SK-N-SH (cell line): ENCODE measurements at regions not wholly inside any gene's neighbourhood (a gene's known extent, or its start where the extent isn't known, plus 50 kb on each side); places are given as distances from the start of the nearest gene placed in this dataset.

ENCODE experiments used
- CTCF ChIA-PET: fragments of 300-600, 350-600 bp; formaldehyde crosslinking; extraction: SDS; loops from one replicate; lab custom pipeline; 2021; lab: Yijun Ruan, JAX
- POLR2A ChIA-PET: fragments of 350-600 bp; sonication (Branson Sonifier 250); formaldehyde crosslinking; extraction: SDS; loops from one replicate; lab custom pipeline; 2020; ENCODE audit warnings: antibody characterized with exemption, inconsistent platforms; lab: Yijun Ruan, JAX
- DNase-seq: peaks from one replicate; pipeline ENCODE4 v3.0.0; 2012
- H2AFZ ChIP-seq: fragments of 200-600 bp; sonication (generic); 2 replicates; pipeline ENCODE4 v1.8.1; 2016; ENCODE audit warnings: antibody characterized with exemption, mild to moderate bottlenecking, low read depth
- H3F3A ChIP-seq: fragments of 200-600 bp; sonication (generic); replicated peaks from 2 replicates; pipeline ENCODE3; 2016; ENCODE audit warnings: antibody characterized with exemption, mild to moderate bottlenecking; ENCODE audit not compliant: insufficient read depth
- H3K27ac ChIP-seq, 2 experiments: fragments of 200-500 bp in 1 of 2; fragments of 200-600 bp in 1 of 2; sonication (Bioruptor generic) in 1 of 2; sonication (generic), shearing (Covaris generic) in 1 of 2; 2 replicates each; pipeline versions ENCODE4 v1.5.1 to v1.6.1; 2014 to 2016; ENCODE audit warnings: low read depth in 2 of 2, inconsistent platforms in 1 of 2, low read length in 1 of 2, mild to moderate bottlenecking in 1 of 2, mixed read lengths in 1 of 2
- H3K27me3 ChIP-seq: fragments of 200-600 bp; sonication (generic), shearing (Covaris generic); 2 replicates; pipeline ENCODE4 v1.6.1; 2016; ENCODE audit warnings: mixed run types; ENCODE audit not compliant: insufficient read depth
- H3K36me3 ChIP-seq, 2 experiments: fragments of 200-500 bp in 1 of 2; fragments of 200-600 bp in 1 of 2; sonication (Bioruptor generic) in 1 of 2; sonication (generic) in 1 of 2; replicated peaks in 1 of 2; 2 replicates each; pipeline versions ENCODE3 to v1.5.1; 2014 to 2016; ENCODE audit warnings: low read length in 1 of 2, mild to moderate bottlenecking in 1 of 2; ENCODE audit not compliant: insufficient read depth in 2 of 2, control insufficient read depth in 1 of 2
- H3K4me1 ChIP-seq, 2 experiments: fragments of 200-500 bp in 1 of 2; fragments of 200-600 bp in 1 of 2; sonication (Bioruptor generic) in 1 of 2; sonication (generic), shearing (Covaris generic) in 1 of 2; 2 replicates each; pipeline versions ENCODE4 v1.5.1 to v1.6.1; 2014 to 2016; ENCODE audit warnings: low read depth in 1 of 2, low read length in 1 of 2, mixed run types in 1 of 2; ENCODE audit not compliant: insufficient read depth in 2 of 2, control insufficient read depth in 1 of 2
- H3K4me2 ChIP-seq: fragments of 200-600 bp; sonication (generic), shearing (Covaris generic); 2 replicates; pipeline ENCODE4 v1.6.1; 2017; ENCODE audit warnings: mixed run types
- H3K4me3 ChIP-seq, 2 experiments: fragments of 200-500 bp in 1 of 2; fragments of 200-600 bp in 1 of 2; sonication (Bioruptor generic) in 1 of 2; sonication (generic), shearing (Covaris generic) in 1 of 2; 2 replicates each; pipeline versions ENCODE4 v1.5.1 to v1.8.1; 2014 to 2016; ENCODE audit warnings: low read depth in 2 of 2, inconsistent platforms in 1 of 2, low read length in 1 of 2, mild to moderate bottlenecking in 1 of 2, mixed read lengths in 1 of 2, moderate library complexity in 1 of 2
- H3K79me2 ChIP-seq: fragments of 200-600 bp; sonication (generic); 2 replicates; pipeline ENCODE4 v1.8.1; 2017; ENCODE audit warnings: mild to moderate bottlenecking; ENCODE audit not compliant: insufficient read depth
- H3K9ac ChIP-seq: fragments of 200-600 bp; sonication (generic); 2 replicates; pipeline ENCODE4 v1.6.1; 2017; ENCODE audit warnings: mixed run types
- H3K9me2 ChIP-seq: fragments of 200-600 bp; sonication (generic); 2 replicates; pipeline ENCODE4 v1.6.1; 2017; ENCODE audit warnings: mixed run types
- H3K9me3 ChIP-seq: fragments of 200-600 bp; sonication (generic); 2 replicates; pipeline ENCODE4 v1.6.1; 2017; ENCODE audit warnings: mixed run types, mild to moderate bottlenecking, moderate library complexity
- H4K20me1 ChIP-seq: fragments of 200-600 bp; sonication (generic); 2 replicates; pipeline ENCODE4 v1.6.1; 2017; ENCODE audit warnings: mild to moderate bottlenecking, mixed run types; ENCODE audit not compliant: insufficient read depth
- CHD2 ChIP-seq: fragments of 150-350 bp; IDR thresholded peaks from 2 replicates; pipeline ENCODE4 v1.6.1; 2018; ENCODE audit warnings: low read length; ENCODE audit not compliant: partially characterized antibody
- CTCF ChIP-seq: fragments of 200-600 bp; sonication (generic); IDR thresholded peaks from 2 replicates; pipeline ENCODE4 v1.6.1; 2017; ENCODE audit warnings: antibody characterized with exemption, mild to moderate bottlenecking, moderate library complexity
- ELF1 ChIP-seq: IDR thresholded peaks from 2 replicates; pipeline ENCODE4 v1.4.0; 2012
- EP300 ChIP-seq, 2 experiments: IDR thresholded peaks; 2 replicates each; pipeline versions ENCODE4 v1.4.0 to v1.6.1; 2012; ENCODE audit warnings: borderline replicate concordance in 1 of 2, low read depth in 1 of 2, low read length in 1 of 2
- EZH2phosphoT487 ChIP-seq: fragments of 200-600 bp; sonication (generic); IDR thresholded peaks from 2 replicates; pipeline ENCODE4 v1.6.1; 2017; ENCODE audit warnings: low read depth, mixed run types, mild to moderate bottlenecking, antibody characterized with exemption, moderate library complexity, borderline replicate concordance
- FOSL2 ChIP-seq: IDR thresholded peaks from 2 replicates; pipeline ENCODE4 v1.4.0; 2012; ENCODE audit warnings: low read depth, mild to moderate bottlenecking, moderate library complexity, borderline replicate concordance
- FOXM1 ChIP-seq: IDR thresholded peaks from 2 replicates; pipeline ENCODE4 v1.4.0; 2012; ENCODE audit warnings: low read depth, mild to moderate bottlenecking
- GABPA ChIP-seq: IDR thresholded peaks from 2 replicates; pipeline ENCODE4 v1.4.0; 2012; ENCODE audit warnings: low read depth, mild to moderate bottlenecking
- GATA2 ChIP-seq: sonication (generic); formaldehyde crosslinking; IDR thresholded peaks from 2 replicates; pipeline ENCODE4 v1.5.0; 2020; ENCODE audit warnings: mild to moderate bottlenecking, missing genetic modification reagents
- IRF3 ChIP-seq: fragments of 150-350 bp; IDR thresholded peaks from 2 replicates; pipeline ENCODE4 v1.6.1; 2016; ENCODE audit warnings: mild to moderate bottlenecking, low read depth, low read length
- JUND ChIP-seq: IDR thresholded peaks from 2 replicates; pipeline ENCODE4 v1.4.0; 2012
- MAX ChIP-seq: IDR thresholded peaks from 2 replicates; pipeline ENCODE4 v1.4.0; 2012; ENCODE audit warnings: low read depth
- MEF2A ChIP-seq: IDR thresholded peaks from 2 replicates; pipeline ENCODE4 v1.4.0; 2012; ENCODE audit warnings: low read depth, borderline replicate concordance
- MXI1 ChIP-seq: IDR thresholded peaks from 2 replicates; pipeline ENCODE4 v1.6.1; 2012; ENCODE audit warnings: mild to moderate bottlenecking, low read depth, low read length, improper control_type of control experiment
- NFIC ChIP-seq: IDR thresholded peaks from 2 replicates; pipeline ENCODE4 v1.4.0; 2012; ENCODE audit warnings: borderline replicate concordance
- NRF1 ChIP-seq: IDR thresholded peaks from 2 replicates; pipeline ENCODE4 v1.6.1; 2012; ENCODE audit warnings: low read depth, mild to moderate bottlenecking, low read length
- POLR2AphosphoS5 ChIP-seq: IDR thresholded peaks from 2 replicates; pipeline ENCODE4 v1.6.1; 2012; ENCODE audit warnings: low read depth, low read length
- RCOR1 ChIP-seq: fragments of 150-350 bp; IDR thresholded peaks from 2 replicates; pipeline ENCODE4 v1.6.1; 2017; ENCODE audit warnings: antibody characterized with exemption, low read length
- RFX5 ChIP-seq: IDR thresholded peaks from 2 replicates; pipeline ENCODE4 v1.6.1; 2012; ENCODE audit warnings: mild to moderate bottlenecking, improper control_type of control experiment, low read length
- RXRA ChIP-seq: IDR thresholded peaks from 2 replicates; pipeline ENCODE4 v1.4.0; 2012; ENCODE audit warnings: low read depth, mild to moderate bottlenecking, borderline replicate concordance
- SIN3A ChIP-seq: IDR thresholded peaks from 2 replicates; pipeline ENCODE4 v1.6.1; 2012; ENCODE audit warnings: low read depth, mild to moderate bottlenecking, low read length, moderate library complexity, borderline replicate concordance
- SMC3 ChIP-seq: IDR thresholded peaks from 2 replicates; pipeline ENCODE4 v1.6.1; 2012; ENCODE audit warnings: low read depth, low read length, improper control_type of control experiment
- TAF1 ChIP-seq: IDR thresholded peaks from 2 replicates; pipeline ENCODE4 v1.6.1; 2012; ENCODE audit warnings: low read depth, mild to moderate bottlenecking, low read length, moderate library complexity, borderline replicate concordance
- TCF12 ChIP-seq: IDR thresholded peaks from 2 replicates; pipeline ENCODE4 v1.4.0; 2012
- USF1 ChIP-seq: IDR thresholded peaks from 2 replicates; pipeline ENCODE4 v1.4.0; 2012; ENCODE audit warnings: low read depth, borderline replicate concordance
- WGBS: methylation state at CpG from one replicate; pipeline ENCODE4 v1.1.6; 2017; ENCODE audit warnings: low lambda C conversion rate; 5-methylcytosine and 5-hydroxymethylcytosine counted together

- no peak for TF ChIP-seq CTCF
- TF ChIP-seq FOSL2, result no peak
Measured at GRCh38 chr4:176981551-176981950, 188.8 kb upstream of the VEGFC start (continued).

GRCh38 chr4:176988226-176988625, 195.5 kb upstream of the VEGFC start:
- peak overlapping the region; percentile 34 to 87; a peak in 3 of 4 replicates for H3K27ac ChIP-seq
- H3K4me1 ChIP-seq, result no peaks in the 10 kb centered on the region
- H2AFZ ChIP-seq, result peak overlapping the region; percentile 78; the same call in 1 of the 2 replicates
- no peaks in the 10 kb centered on the region for H3K9me2 ChIP-seq
- H3K4me2 ChIP-seq, result no peak overlapping the region
- no peak overlapping the region for H3K4me3 ChIP-seq
- no peak overlapping the region; the same call in 1 of the 2 replicates for H3K9ac ChIP-seq
- no peaks in the 10 kb centered on the region for H4K20me1 ChIP-seq
- H3K79me2 ChIP-seq, result no peaks in the 10 kb centered on the region
- CTCF ChIA-PET, result no interaction called here
- no peak for DNase-seq
- POLR2A ChIA-PET, result no interaction called here
- no peaks in the 10 kb centered on the region for H3K27me3 ChIP-seq
- H3F3A ChIP-seq, result peaks cover 23% of the 10 kb centered on the region
- no peaks in the 10 kb centered on the region for H3K36me3 ChIP-seq
- H3K9me3 ChIP-seq, result peaks cover 6% of the 10 kb centered on the region; the same call in 1 of the 2 replicates
- 9% methylated on average over 1 of the region's 1 CpG for WGBS
- TF ChIP-seq MAX (0 out of 2 replicates have a peak, but pooled peaks have one; percentile 42), SIN3A (no peak), ELF1 (peak; percentile 44; the same call in 1 of the 2 replicates), CTCF (no peak), POLR2AphosphoS5 (no peak), MXI1 (no peak), RCOR1 (no peak), IRF3 (no peak), USF1 (no peak), MEF2A (no peak; the same call in 1 of the 2 replicates), RXRA (peak; percentile 46; the same call in 1 of the 2 replicates), SMC3 (no peak), JUND (peak; percentile 91), EZH2phosphoT487 (no peak), NRF1 (no peak), GABPA (peak; percentile 30), TAF1 (no peak), FOXM1 (no peak), NFIC (peak; percentile 21; the same call in 1 of the 2 replicates), RFX5 (no peak), TCF12 (peak; percentile 71), CHD2 (no peak), EP300 (IDR thresholded peaks at IDR 0.05; ENCODE audit: borderline replicate concordance in 1 of 2, low read depth in 1 of 2, low read length in 1 of 2) (peak in 1 of 2 experiments; percentile 65; a peak in 1 of 4 replicates), GATA2 (no peak)
